B cell (primary cell): ENCODE measurements at regions not wholly inside any gene's neighbourhood (a gene's known extent, or its start where the extent isn't known, plus 50 kb on each side); places are given as distances from the start of the nearest gene placed in this dataset.

Experiments used
- ATAC-seq: fragments of 200-7000 bp; cut with Tn5 transposase; one replicate; pipeline ENCODE4 v1.10.0; 2021; ENCODE audit warnings: low read depth, mild to moderate bottlenecking, moderate number of reproducible peaks, moderate library complexity
- CTCF ChIA-PET: fragments of 350-600 bp; sonication (Branson Sonifier 250); formaldehyde crosslinking; loops from one replicate; lab custom pipeline; 2021; ENCODE audit warnings: antibody characterized with exemption, inconsistent platforms; lab: Charles Lee
- POLR2A ChIA-PET: fragments of 350-600 bp; sonication (Branson Sonifier 250); formaldehyde crosslinking; loops from one replicate; lab custom pipeline; 2021; ENCODE audit warnings: antibody characterized with exemption; lab: Charles Lee
- DNase-seq: peaks from one replicate; pipeline ENCODE4 v3.0.0; 2013
- H2AFZ ChIP-seq: 2 replicates; pipeline ENCODE4 v1.6.1; 2012; ENCODE audit warnings: mild to moderate bottlenecking, low read depth, low read length; ENCODE audit not compliant: insufficient read depth, poor library complexity, severe bottlenecking
- H3K27ac ChIP-seq, 2 donors: 1 replicate in 1 of 2; 2 replicates in 1 of 2; pipeline ENCODE4 v1.5.1; 2012 to 2013; ENCODE audit warnings: low read length in 2 of 2, mild to moderate bottlenecking in 2 of 2, moderate library complexity in 1 of 2
- H3K27me3 ChIP-seq, 4 experiments: fragments of 200-600 bp in 1 of 4; sonication (generic) in 1 of 4; replicated peaks in 1 of 4; 1 replicate in 2 of 4; 2 replicates in 2 of 4; pipeline versions ENCODE4 v1.6.1 to v1.7.0; 2013 to 2016; ENCODE audit warnings: low read length in 3 of 4, mild to moderate bottlenecking in 2 of 4, mixed read lengths in 1 of 4, moderate library complexity in 1 of 4; ENCODE audit not compliant: insufficient read depth in 4 of 4, control insufficient read depth in 3 of 4; ENCODE audit errors: control extremely low read depth in 1 of 4
- H3K36me3 ChIP-seq, 2 experiments: replicated peaks in 1 of 2; 1 replicate in 1 of 2; 2 replicates in 1 of 2; pipeline versions ENCODE4 v1.6.1 to v1.7.1; 2013; ENCODE audit warnings: low read length in 1 of 2; ENCODE audit not compliant: insufficient read depth in 2 of 2, control insufficient read depth in 1 of 2; ENCODE audit errors: control extremely low read depth in 1 of 2, extremely low read depth in 1 of 2
- H3K4me1 ChIP-seq, 2 donors: fragments of 200-600 bp in 1 of 2; sonication (generic) in 1 of 2; 1 replicate in 1 of 2; 2 replicates in 1 of 2; pipeline versions ENCODE4 v1.5.1 to v1.6.1; 2013 to 2017; ENCODE audit warnings: low read length in 2 of 2; ENCODE audit not compliant: control insufficient read depth in 2 of 2, insufficient read depth in 2 of 2
- H3K4me2 ChIP-seq: replicated peaks from 2 replicates; pipeline ENCODE3; 2012; ENCODE audit warnings: mild to moderate bottlenecking, low read depth, low read length; ENCODE audit not compliant: poor library complexity, severe bottlenecking
- H3K4me3 ChIP-seq, 5 experiments: fragments of 200-600 bp in 1 of 5; sonication (generic) in 1 of 5; 1 replicate in 3 of 5; 2 replicates in 2 of 5; pipeline versions ENCODE4 v1.5.1 to v1.7.0; 2011 to 2016; ENCODE audit warnings: low read length in 4 of 5, mild to moderate bottlenecking in 4 of 5, low read depth in 2 of 5, control low read depth in 1 of 5, moderate library complexity in 1 of 5; ENCODE audit not compliant: insufficient read depth in 1 of 5; ENCODE audit errors: control extremely low read depth in 1 of 5, extremely low read depth in 1 of 5
- H3K79me2 ChIP-seq: fragments of 200-600 bp; sonication (generic); one replicate; pipeline ENCODE4 v1.6.0; 2016; ENCODE audit warnings: low read length; ENCODE audit not compliant: control insufficient read depth, insufficient read depth
- H3K9ac ChIP-seq: fragments of 200-600 bp; sonication (generic); 2 replicates; pipeline ENCODE4 v1.6.1; 2017; ENCODE audit warnings: mild to moderate bottlenecking, low read length, moderate library complexity
- H3K9me3 ChIP-seq, 3 donors: one replicate each; pipeline versions ENCODE4 v1.6.1 to v1.7.1; 2013; ENCODE audit warnings: low read length in 2 of 3; ENCODE audit not compliant: control insufficient read depth in 2 of 3, insufficient read depth in 1 of 3; ENCODE audit errors: control extremely low read depth in 1 of 3
- H4K20me1 ChIP-seq: 2 replicates; pipeline ENCODE4 v1.6.0; 2012; ENCODE audit warnings: mild to moderate bottlenecking, low read length; ENCODE audit not compliant: insufficient read depth, control insufficient read depth, poor library complexity, severe bottlenecking
- H3K27ac Mint-ChIP-seq: one replicate; pipeline ENCODE4 v1.8.0; 2021; ENCODE audit warnings: mixed read lengths
- H3K27me3 Mint-ChIP-seq: one replicate; pipeline ENCODE4 v1.8.0; 2021; ENCODE audit warnings: mixed read lengths
- H3K4me1 Mint-ChIP-seq: one replicate; pipeline ENCODE4 v1.8.0; 2021; ENCODE audit warnings: mixed read lengths
- H3K4me3 Mint-ChIP-seq: one replicate; pipeline ENCODE4 v1.8.0; 2021; ENCODE audit warnings: mixed read lengths
- H3K9me3 Mint-ChIP-seq: one replicate; pipeline ENCODE4 v1.8.0; 2022; ENCODE audit warnings: mixed read lengths; ENCODE audit not compliant: insufficient read depth
- EZH2 ChIP-seq: IDR thresholded peaks from 2 replicates; pipeline ENCODE4 v1.6.1; 2012; ENCODE audit warnings: borderline replicate concordance, low read depth, mild to moderate bottlenecking, moderate library complexity, low read length; ENCODE audit not compliant: insufficient read depth, poor library complexity, severe bottlenecking
- WGBS: methylation state at CpG from one replicate; pipeline ENCODE4 v1.1.5; 2013; ENCODE audit warnings: missing lambda C conversion rate; ENCODE audit not compliant: insufficient coverage; 5-methylcytosine and 5-hydroxymethylcytosine counted together
- intact Hi-C: fragments of 100-400 bp; cut with micrococcal nuclease; formaldehyde crosslinking; loops from one replicate; pipeline ENCODE4 v1.10.0; 2022
- TF ChIP-seq, protein P1 (sequence below): fragments of 200-600 bp; IDR thresholded peaks from one replicate; pipeline ENCODE4 v1.8.0; 2022; ENCODE audit warnings: antibody characterized with exemption, mild to moderate bottlenecking

DNA sequence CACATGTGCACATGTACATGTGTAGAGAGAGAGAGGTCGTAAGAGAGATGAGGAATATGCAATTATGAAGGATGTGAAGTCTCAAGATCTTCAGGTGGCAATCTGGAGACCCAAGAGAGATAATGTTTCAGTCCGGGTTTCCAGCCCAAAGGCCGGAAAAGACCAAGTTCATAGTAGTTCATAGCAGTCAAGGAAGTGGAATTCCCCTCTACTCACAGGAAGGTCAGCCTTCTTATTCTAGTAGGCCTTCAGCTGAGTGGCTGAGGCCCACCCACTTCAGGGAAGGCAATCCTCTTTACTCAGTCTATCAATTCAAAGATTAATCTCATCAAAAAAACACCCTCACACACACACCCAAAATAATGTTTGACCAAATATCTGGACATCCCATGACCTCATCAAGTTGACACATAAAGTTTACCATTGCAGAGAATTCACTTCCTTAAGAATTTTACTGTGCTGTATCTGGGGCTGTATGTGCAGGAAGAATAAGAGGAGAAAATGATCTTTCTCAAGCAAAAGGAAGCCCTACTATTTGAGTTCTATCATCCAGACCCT lies 114.6 kb downstream of the TNFSF18 start:
- DNase-seq (no peak), ATAC-seq (no peak)
- Mint-ChIP-seq H3K4me1 (peaks cover 17% of the 10 kb centered on the region), H3K27me3 (no peaks in the 10 kb centered on the region), H3K4me3 (no peak overlapping the region), H3K27ac (no peak overlapping the region), H3K9me3 (no peaks in the 10 kb centered on the region)
- no peak overlapping the region for H3K9ac ChIP-seq
- H3K27ac ChIP-seq = no peak overlapping the region
- ChIA-PET POLR2A (no interaction called here), CTCF (no interaction called here)
- H3K9me3 ChIP-seq = no peaks in the 10 kb centered on the region
- no peaks in the 10 kb centered on the region for H3K79me2 ChIP-seq
- peaks cover 7% of the 10 kb centered on the region in 2 donors for H3K4me1 ChIP-seq
- 100% methylated on average over 3 of the region's 3 CpGs for WGBS
- H3K27me3 ChIP-seq = no peaks in the 10 kb centered on the region
- no peak overlapping the region for H3K4me2 ChIP-seq
- H3K4me3 ChIP-seq = no peak overlapping the region
- H2AFZ ChIP-seq = no peak overlapping the region
- intact Hi-C loops = loop anchor here (10.0 kb wide), 1 partner anchor 61 kb away; no protein-coding TSS in a partner anchor
- no peak for TF ChIP-seq EZH2
- TF ChIP-seq, protein P1, sequence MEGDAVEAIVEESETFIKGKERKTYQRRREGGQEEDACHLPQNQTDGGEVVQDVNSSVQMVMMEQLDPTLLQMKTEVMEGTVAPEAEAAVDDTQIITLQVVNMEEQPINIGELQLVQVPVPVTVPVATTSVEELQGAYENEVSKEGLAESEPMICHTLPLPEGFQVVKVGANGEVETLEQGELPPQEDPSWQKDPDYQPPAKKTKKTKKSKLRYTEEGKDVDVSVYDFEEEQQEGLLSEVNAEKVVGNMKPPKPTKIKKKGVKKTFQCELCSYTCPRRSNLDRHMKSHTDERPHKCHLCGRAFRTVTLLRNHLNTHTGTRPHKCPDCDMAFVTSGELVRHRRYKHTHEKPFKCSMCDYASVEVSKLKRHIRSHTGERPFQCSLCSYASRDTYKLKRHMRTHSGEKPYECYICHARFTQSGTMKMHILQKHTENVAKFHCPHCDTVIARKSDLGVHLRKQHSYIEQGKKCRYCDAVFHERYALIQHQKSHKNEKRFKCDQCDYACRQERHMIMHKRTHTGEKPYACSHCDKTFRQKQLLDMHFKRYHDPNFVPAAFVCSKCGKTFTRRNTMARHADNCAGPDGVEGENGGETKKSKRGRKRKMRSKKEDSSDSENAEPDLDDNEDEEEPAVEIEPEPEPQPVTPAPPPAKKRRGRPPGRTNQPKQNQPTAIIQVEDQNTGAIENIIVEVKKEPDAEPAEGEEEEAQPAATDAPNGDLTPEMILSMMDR = no peak
- no peaks in the 10 kb centered on the region for H3K36me3 ChIP-seq
- no peaks in the 10 kb centered on the region for H4K20me1 ChIP-seq

DNA sequence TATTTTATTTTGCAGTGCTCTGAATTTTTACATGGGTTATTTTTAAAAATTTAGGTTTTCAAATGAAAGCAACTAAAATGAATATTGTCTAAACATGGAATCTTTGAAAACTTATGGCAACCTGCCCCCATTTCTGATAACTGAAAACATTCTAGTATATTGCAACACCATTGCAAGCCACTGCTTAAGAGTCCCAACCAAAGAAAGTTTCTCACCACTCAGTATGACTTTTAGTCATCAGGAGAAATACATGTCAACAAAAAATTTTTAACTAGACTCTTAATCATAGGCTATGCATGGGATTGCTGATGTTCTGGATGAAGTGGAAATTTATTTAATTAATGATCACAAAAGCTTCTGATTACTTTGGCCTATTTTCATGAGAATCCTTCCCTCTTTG lies 112.1 kb downstream of the TNFSF18 start:
- Mint-ChIP-seq H3K27ac (no peak overlapping the region), H3K4me3 (no peak overlapping the region), H3K27me3 (no peaks in the 10 kb centered on the region), H3K9me3 (no peaks in the 10 kb centered on the region), H3K4me1 (peaks cover 16% of the 10 kb centered on the region)
- H3K4me1 ChIP-seq = peaks cover 7% of the 10 kb centered on the region in 2 donors
- no peak overlapping the region for H3K9ac ChIP-seq
- H3K36me3 ChIP-seq = no peaks in the 10 kb centered on the region
- H3K4me2 ChIP-seq = no peak overlapping the region
- ATAC-seq (no peak), DNase-seq (no peak)
- H3K27me3 ChIP-seq = no peaks in the 10 kb centered on the region
- ChIA-PET CTCF (no interaction called here), POLR2A (no interaction called here)
- H3K4me3 ChIP-seq = no peak overlapping the region
- H3K27ac ChIP-seq = no peak overlapping the region
- TF ChIP-seq EZH2 = no peak
- TF ChIP-seq, protein P1 = no peak
- H4K20me1 ChIP-seq = no peaks in the 10 kb centered on the region
- H3K79me2 ChIP-seq = no peaks in the 10 kb centered on the region
- H2AFZ ChIP-seq = no peak overlapping the region
- intact Hi-C loops = loop anchor here (10.0 kb wide), 1 partner anchor 64 kb away; no protein-coding TSS in a partner anchor
- H3K9me3 ChIP-seq = no peaks in the 10 kb centered on the region
